Heart left ventricle (tissue), 13 donors: ENCODE measurements at regions not wholly inside any gene's neighbourhood (a gene's known extent, or its start where the extent isn't known, plus 50 kb on each side); places are given as distances from the start of the nearest gene placed in this dataset.

ENCODE experiments used
- POLR2A ChIP-seq, 2 donors: fragments of 450-650 bp; IDR thresholded peaks; one replicate each; pipeline ENCODE4 v1.6.1; 2017; ENCODE audit warnings: antibody characterized with exemption in 2 of 2, mild to moderate bottlenecking in 2 of 2, moderate library complexity in 2 of 2
- TF ChIP-seq, protein P1 (sequence below), 12 donors: fragments of 200-600 bp; sonication (generic) in 4 of 12; IDR thresholded peaks; one replicate each; pipeline versions ENCODE4 v1.5.0 to v1.8.0; 2018 to 2022; ENCODE audit warnings: antibody characterized with exemption in 12 of 12, mild to moderate bottlenecking in 5 of 12
- donor health status: ischemic (EF 13 %, LVEDD 7.1; RV severe dilation, severe dysfunction).
- donor health status: DM: no; HTN: yes; CAD: no.
- donor health status: DM: no; HTN: no; CAD: no.
- donor health status: ischemic (EF 25% LVEDD 6.9; RV normal size, moderate dysfunction).
- donor health status: ischemic (EF 25% LVEDD 5.7; RV mildly dilated, moderate dysfunction).
- donor health status: ischemic (EF 35%, LVEDD 5.7; RV mildly dilated, moderate dysfunction).
- donor health status: nonischemic (EF 11% LVEDD 7.7; RV severe dilation, severe dysfunction).
- donor health status: DM: yes; HTN: yes; CAD: no.
- donor health status: PGD.
- donor health status: ischemic (EF 29% LVEDD 5.4; RV normal size, mild dysfunction).
- donor health status: nonischemic (EF 23%, LVEDD 6.1; RV moderate dilation, normal function).

DNA sequence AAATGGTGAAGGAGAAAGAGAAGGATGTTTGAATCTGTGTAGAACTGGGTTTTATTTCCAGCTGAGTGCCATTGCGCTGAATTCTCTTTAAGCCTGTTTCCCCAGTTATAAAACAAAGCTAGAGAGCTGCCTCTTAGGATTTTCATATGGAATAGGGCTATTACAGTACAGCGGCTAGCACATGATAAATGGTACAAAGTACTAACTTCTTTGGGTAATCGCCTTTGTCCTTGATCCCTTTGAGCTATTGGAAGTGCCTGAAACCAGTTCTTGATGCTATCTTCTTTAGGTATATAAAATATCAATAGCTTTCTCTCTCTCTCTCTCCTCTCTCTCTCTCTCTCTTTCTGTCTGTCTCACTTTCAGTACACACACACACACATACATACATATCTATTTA lies 71.3 kb downstream of the SOX11 start:
- TF ChIP-seq, protein P1, sequence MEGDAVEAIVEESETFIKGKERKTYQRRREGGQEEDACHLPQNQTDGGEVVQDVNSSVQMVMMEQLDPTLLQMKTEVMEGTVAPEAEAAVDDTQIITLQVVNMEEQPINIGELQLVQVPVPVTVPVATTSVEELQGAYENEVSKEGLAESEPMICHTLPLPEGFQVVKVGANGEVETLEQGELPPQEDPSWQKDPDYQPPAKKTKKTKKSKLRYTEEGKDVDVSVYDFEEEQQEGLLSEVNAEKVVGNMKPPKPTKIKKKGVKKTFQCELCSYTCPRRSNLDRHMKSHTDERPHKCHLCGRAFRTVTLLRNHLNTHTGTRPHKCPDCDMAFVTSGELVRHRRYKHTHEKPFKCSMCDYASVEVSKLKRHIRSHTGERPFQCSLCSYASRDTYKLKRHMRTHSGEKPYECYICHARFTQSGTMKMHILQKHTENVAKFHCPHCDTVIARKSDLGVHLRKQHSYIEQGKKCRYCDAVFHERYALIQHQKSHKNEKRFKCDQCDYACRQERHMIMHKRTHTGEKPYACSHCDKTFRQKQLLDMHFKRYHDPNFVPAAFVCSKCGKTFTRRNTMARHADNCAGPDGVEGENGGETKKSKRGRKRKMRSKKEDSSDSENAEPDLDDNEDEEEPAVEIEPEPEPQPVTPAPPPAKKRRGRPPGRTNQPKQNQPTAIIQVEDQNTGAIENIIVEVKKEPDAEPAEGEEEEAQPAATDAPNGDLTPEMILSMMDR (IDR thresholded peaks at IDR 0.05): no peak
- TF ChIP-seq POLR2A (IDR thresholded peaks at IDR 0.05): no peak
